Hematopoietic multipotent progenitor cell treated with erythropoietin and hydrocortisone succinate and interleukin-3 and kit ligand, for 6 days (in vitro differentiated cells): ENCODE measurements at regions not wholly inside any gene's neighbourhood (a gene's known extent, or its start where the extent isn't known, plus 50 kb on each side); places are given as distances from the start of the nearest gene placed in this dataset.
A peak's percentile ranks its signal among the peaks of the same experiment; 100 is the strongest.

Experiments
- DNase-seq: peaks from one replicate; pipeline ENCODE4 v3.0.0-alpha.2; 2015

DNA sequence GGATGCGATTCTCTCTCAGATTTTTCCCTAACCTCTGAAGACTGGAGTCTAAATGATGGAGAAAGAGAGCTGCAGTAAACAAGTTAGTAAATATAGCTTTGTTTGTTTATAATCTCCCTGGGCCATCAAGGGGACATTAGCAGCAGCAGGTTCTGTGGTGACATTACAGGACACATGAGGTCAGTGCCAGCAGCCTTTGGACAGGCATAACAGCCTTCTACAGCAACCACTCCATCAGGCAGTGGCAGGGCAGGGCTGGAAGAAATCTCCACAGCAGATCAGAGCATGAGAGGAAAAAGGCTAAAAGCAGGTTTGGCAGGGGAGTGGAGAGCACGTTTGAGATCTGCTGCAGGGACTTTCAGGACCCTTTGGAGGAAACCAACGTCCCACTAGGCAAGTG is 127.6 kb upstream of the ACP3 start:
- DNase-seq: no peak

DNA sequence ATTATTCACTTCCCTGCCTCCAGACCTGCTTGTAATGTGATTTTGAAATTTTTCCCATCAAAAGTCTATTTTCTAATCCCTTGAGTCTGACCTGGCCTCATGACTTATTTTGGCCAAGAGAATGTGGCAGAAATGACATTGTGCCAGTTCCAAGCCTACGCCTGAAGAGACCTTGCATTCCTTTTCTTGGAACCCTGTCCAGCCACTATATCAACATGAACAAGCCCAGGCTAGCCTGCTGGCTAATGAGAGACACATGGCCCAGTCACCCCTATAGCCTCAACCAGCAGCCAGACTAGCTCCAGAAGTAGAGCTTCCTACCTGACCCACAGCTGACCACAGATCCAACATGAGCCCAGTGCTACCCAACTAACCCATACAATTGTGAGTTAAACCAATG is 121.1 kb upstream of the ACP3 start:
- DNase-seq: no peak

DNA sequence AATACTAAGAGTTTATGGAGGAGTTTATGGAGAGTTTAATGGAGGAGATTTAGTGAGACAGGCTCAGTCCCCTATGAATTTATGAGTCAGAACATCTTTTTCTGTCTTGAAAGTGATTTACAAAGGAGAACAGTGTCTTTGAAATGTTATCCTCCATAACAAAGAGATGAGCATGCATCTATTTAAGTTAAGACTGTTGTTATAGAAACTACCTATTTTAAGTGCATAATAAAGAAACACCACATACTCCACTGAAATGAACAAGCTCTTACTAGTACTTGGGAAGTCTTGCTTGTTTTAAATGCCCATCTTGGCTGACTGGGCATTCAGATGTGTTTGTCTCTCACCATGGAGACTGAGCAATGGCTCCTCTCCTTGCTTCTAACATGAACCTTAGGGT is 118.7 kb upstream of the ACP3 start:
- no peak for DNase-seq

DNA sequence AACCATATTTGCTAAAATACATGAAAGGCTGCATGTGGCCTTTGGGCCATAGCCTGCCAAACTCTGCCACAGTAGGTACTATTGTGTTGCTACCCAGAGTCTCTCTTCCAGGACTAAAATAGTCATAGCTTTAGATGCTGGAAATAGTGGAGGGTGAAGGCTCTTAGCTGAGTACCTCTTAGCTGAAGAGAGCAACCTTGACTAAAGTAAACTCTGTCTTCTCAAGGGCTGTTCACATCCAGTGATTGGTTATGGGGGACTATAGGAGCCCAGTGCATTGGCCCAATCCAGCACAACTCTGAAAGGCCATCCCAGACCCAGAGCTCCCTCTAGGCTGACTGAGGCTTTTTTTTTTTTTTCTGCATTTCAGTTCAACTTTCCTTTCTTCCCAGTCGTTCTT is 117.8 kb upstream of the ACP3 start:
- DNase-seq: no peak

DNA sequence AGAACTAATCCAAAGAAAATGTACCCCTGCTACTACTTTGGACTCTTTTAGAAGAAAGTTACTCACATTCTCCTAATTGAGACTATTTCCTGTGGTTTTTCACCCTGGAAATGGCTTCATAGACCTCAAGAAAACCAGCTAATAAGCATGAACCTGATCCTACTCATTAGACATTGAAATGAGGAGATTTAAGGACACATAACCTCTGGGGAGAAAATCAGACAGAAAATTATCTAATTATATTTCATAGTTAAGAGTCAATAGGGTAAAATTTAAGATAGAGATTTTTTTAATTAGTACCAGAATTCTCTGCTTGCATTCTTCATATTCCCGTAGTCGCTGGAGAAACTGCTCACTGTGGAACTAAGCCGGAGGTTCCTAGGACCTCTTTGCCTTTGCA is 114.6 kb upstream of the ACP3 start:
- DNase-seq: no peak

DNA sequence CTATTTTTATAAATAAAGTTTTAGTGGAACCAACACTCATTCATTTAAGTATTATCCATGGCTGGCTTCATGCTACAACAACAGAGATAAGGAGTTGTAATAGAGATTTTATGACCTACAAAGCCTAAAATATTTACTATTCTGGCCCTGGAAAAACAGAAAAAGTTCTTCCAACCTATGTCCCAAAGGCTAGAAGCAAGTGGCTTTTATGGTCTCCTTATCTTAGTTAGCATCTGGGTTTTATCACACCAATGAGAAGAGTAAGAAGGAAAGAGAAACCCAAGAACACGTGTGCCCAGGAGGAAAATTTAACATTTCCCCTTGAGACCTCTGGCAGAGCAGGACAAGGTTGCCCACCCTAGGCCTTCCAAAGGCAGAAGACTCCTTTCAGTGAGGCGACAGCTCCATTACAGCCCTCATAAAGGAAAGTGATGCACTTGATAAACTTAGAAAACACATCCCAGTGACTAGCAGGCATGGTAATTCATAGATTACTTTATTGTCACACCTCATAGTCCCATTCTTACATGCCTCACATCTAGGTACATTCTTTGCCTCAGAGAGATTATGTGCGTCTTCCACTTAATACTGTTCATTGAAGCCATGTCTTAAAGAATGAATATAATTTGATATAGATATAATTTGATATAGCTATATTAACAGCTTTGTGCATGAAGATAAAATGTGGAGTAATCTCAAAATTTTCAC is 113.2 kb upstream of the ACP3 start:
- no peak for DNase-seq

DNA sequence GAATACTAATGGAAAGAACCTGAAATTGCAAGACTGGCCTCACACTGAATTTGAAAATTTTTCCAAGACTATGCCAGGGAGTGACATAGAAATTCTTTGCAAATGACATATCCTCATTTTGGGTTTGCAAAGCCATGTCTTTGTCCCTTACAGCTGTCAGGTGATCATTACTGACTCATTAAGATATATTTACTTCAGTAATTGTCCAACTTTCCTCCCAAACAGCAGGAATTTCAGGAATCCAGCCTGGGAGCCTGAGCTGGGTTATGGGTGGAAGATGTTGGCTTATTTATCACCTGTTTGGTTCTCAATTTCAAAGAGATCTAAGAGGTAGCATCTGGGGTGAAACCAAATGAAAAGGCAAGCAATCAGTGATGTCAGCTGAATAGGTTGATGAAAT is 111.6 kb upstream of the ACP3 start:
- DNase-seq: no peak

DNA sequence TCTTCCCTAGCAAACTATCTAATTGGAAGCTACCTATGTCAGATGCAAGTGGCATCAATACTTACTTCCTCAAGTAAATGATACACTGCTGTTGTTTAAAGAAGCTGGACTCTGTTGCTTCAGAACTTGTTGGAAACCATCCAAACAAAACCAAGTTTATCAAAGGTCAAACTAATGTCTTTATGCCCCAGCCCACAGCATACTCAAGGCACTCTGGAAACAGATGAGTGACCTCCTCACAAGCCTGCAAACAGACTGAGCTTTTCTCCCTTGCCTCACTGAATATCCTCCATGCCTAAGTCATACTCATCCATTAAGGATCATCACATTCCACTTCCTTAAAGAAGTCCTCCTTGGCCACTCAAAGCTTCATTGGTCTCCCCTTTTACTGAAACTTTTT is 107.4 kb upstream of the ACP3 start:
- no peak for DNase-seq

DNA sequence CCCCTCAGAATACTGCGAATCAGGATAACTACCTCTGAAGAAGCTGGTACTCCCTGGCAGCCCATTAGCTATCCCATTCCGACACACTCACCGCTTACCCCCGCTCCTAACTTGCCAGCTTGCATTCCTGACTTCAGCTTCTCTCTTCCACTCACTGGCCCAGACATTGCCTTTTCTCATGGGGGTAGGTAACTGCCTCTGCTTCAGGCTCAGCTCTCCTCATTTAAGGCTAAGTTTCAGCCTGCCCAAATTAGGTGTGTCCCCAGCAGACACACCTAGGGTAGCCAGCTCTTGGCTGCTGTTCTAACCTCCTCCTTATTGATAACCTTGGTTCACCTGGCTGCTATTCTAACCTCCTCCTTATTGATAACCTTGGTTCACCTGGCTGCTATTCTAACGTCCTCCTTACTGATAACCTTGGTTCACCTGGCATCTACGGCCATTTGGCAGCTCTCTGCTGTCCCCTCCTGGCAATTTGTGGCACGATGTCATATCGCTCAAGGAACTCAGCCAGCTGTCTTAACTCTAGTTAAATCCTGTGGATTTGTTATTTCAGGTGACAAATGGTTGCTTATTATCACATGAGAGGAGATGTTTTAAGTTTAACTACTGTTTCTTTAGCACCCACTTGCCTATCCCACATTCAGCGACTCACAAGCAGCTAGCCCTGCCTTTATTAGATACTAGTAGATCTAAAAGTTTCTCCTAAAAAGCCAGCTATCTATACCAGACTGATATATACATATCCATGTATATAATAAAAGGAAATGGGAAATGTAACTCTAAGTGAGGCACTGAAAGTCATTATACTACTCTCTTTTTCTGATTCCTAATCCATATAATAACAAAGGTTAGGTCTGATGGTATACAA is 106.5 kb upstream of the ACP3 start:
- DNase-seq: peak; percentile 50

DNA sequence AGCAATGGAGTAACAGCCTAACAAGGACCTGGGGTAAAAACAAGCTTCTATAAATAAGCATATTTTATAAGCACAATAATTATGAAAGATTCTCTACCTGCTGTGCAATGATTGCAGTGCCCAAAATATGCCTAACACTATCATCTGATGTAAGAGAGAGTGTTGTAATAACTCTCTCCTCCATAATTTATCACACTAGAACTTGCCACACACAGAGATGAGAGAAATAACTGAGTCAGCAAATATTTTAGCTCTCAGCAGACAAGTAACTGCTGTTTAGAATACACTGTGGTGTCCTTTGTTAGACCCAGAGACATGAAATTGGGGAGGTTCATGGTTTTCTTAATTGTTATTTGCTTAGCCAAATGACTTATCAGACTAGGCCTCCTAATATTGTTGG is 105.3 kb upstream of the ACP3 start:
- DNase-seq: peak; percentile 29

DNA sequence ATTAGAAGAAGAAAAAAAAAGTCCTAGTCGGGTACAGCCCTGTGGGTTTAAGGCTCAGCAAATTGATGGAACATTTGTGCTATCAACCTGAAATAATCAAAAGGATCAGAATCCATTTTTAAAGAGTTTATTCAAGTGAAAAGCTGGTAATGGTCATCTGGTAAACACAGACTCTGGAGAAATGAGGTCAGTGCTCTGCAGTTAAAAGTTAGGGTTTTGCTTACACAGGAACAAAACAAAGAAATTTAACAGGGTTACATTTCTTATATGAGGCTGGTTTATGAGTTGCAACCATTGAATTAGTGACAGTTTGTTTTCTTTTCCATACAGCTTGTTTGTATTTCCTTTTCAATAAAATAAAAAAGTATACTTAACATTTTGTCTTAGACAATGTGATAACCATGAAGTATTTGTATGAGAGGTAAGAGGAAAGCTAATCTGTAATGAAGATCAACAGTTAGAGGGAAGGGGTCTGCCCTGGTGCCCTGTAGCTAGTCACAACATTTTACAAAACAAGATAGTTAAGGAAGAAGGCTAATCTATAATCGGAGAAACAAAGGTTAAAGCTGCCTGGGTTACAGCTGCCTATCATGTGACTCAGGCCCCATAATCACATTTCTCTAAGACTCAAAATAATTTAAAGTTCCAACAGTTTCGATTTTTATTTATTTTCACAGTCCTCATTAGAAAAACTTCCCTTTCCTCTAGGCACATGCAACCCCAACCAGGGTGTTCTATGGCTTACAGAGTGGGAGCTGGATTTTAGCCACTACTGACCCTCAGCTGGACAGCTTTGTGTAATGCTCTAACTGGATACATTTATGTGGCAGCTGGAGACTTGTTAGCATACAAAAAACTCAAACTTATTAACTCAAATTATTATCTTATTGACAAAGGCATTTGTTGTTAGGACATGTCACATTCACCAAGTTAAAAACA is 98.1 kb upstream of the ACP3 start:
- DNase-seq: no peak

DNA sequence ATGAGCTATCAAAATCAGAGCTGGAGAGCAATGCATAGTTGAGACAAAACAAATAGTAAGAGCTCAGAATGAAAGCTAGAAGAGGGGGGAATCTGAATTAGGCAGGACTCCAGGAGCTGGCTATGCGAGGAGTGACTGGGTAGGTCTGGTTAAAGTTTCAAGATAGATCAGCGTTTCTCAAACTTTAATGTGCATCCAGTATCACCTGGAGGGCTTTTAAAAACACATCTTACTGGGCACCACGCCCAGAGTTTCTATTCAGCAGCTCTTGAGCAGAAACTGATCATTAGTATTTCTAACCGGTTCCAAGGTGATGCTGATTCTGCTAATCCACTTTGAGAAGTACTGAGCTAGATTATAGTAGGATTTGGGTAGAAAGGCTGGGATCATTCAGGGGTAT is 96.2 kb upstream of the ACP3 start:
- DNase-seq: no peak

DNA sequence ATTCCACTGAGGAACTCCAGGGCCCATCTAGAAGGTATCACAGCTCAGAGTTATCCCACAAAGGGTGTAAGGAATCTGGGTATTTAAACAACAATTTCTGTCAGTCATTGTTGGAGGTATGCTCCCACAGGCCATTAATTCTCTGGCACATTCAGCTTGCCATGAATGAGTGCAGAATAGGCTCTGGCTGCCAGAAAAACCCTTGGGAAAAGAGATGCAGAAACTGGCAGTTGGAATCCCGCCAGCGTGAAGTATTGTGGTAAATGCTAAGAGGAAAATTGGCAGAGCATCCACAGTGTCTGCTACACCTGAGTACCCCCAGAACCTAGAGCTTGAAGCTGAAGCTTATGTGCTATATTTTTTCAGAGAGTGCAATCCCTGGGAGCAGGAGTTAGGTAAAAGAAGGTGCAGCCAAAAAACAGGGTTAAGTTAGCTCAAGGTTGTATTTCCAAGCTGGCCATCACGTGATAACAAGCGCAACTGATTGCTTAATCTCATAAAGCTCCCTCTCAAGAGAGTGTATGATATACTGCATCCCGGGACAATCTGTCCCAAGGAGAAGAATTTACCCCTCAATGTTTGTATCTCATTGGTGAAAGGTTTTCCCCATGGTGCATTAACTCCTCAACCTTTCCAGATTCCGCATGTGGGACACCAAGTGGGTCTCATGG is 94.2 kb upstream of the ACP3 start:
- no peak for DNase-seq

DNA sequence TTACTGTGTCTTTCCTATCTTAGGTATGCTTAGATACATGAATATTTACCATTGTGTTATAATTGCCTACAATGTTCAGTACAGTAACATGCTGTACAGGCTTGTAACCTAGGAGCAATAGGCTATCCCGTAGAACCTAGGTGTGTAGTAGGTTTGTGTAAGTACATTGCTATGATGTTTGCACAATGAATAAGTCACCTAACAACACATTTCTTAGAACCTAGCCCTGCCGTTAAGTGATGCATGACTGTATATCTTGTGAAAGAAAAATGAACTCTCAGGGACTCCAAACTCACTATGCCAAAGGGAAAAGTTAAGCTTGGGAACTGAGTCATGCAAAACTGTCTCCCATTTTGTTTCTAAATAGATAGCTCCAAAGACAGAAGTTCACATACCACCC is 91.5 kb upstream of the ACP3 start:
- no peak for DNase-seq

DNA sequence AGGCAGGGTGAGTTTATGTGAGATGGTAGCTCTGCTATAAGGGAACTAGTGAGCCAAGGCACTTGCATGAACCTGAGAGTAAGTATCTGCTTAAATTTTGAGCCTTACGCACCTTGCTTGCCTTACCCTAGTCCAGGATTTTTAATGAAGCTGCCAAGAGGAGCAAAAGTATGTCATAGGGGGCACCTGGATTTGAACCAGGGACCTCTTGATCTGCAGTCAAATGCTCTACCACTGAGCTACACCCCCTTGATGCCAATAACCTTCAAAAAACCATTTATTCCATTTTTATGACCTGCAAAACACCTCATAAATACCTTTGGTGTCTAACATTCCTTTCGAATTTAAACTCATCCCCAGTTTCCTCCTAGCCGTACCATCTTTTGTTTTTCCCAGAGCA is 88.3 kb upstream of the ACP3 start:
- no peak for DNase-seq

DNA sequence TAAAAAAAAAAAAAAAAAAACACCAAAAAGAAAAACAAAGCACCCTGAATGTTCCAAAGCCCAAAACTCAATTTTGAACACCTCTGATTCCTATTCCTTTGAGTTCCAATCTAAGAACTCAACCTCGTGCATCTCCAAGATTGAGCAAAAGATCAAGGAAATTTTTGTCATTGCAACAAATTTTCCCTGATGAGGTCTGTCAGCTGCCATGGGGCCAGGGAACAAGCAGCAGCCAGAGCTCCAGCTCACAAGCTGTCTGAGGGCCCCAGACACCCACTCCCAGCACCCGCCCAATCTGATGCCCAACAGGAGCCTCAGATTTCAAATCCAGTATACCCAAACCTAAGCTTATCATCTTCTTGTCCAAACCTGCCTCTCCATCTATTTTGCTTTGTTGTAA is 87.6 kb upstream of the ACP3 start:
- DNase-seq: no peak

DNA sequence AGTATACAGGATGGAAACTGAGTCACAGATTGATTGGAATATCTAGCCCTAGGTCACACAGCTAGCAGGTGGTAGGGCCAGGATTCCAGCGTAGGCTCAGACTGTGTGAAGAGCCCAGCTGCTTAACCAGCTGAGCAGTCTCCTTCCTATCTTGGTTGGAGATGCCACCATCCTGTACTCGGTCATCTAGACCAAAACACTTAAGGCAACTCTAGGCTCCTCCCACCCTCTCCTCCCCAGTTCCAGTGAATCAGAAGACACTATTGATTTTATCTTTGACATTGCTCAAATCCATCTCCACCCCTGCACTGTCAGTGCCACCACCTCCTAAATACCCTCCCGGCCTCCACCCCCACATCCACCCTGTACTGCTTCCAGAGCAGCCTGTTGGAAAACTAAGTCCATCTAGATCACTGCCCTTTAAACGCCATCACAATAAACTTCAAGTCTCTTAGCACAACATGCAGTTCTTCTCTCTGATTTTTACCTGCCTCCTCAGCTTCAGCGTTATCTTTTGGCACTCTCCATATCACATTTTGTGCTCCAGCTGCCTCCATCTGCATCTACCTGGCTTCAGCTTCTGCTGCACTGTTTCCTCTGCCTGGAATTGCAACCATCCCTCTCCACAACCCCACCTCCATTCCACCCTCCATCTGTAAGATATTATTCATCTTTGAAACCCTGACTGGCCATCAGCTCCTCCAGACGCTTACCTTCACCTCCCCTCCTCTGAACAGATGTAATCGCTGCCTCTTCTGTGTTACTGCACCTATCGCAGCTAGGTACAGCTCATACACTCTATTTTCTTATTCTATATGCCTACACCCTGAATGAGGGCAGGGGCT is 86.8 kb upstream of the ACP3 start:
- DNase-seq: no peak

DNA sequence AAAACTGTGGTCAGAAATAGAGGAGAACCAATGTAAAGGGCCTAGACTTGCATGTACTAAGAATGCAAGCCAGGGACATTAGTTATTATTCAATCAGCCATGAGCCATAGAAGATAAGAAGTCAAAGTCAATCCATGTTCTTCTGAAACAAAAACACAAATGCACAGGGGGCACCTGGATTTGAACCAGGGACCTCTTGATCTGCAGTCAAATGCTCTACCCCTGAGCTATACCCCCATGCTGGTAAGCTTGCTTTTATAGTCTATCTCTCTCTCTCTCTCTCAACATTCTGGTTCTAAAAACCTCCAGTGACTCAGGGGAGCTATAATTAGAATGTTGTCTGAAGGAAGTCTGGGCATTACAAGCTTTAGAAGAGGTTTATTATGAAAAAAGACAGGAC is 85.6 kb upstream of the ACP3 start:
- DNase-seq: no peak

DNA sequence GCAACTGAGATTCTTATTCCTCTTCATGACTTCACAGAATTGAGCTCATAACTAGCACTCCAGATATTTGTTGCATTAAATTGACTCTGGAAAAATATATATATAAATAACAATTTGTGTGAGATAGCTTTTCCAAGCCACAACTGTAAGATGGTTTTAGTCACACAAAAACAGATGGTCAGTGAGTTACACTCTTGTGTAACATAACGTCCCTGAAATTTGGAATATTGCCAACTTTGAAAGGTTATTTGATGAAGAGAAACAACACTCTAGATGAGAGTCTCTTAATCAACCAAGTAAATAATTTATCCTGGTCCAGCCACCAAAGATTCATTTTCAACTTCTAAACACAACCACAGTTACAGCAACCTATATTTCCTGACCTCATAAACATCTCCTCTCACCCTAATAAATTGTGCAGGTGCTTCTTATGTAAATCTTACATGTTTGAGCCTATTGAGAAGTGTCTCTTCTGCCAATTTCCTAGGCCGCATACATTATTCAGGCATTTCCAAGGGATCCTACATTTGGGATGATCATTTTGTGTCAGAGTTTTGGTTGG is 84.9 kb upstream of the ACP3 start:
- DNase-seq: peak; percentile 34

DNA sequence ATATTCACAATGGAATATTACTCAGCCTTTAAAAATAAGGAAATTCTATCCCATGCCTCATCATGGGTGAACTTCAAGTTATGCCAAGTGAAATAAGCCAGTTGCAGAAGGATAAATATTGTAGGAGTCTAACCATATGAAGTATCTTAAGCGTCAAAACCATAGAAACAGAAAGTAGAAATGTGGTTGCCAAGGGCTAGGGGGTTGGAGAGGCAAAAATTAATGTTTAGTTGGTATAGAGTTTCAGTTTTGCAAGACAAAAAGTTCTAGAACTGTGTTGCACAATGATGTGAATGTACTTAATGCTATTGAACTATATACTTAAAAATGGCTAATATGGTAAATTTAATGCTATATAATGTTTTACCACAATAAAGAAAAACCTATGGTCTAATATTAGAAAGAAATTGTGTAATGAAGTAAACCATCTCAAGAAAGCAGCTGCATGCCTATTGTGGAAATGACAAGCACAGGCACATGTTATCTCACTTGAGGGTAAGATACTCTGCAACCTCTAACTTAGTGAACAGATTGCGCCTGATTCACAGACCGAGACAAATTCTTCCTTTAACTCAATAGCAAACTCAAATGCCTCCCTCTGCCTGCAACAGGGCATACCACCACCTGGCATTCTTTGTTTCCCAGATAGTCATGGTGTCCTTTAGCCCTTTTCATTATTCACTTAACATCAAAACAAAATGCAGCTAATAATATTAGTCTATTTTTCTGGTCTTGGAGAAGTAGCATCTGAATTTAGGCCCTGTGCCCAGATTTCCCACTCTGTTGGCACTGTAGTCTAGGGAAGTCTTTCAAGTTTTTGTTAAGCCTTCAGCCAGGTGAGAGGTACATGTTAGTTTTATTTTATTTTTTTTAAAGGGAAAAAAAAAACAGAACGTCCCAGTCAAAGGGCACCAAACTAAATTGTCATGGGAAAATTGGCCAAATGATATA is 80.2 kb upstream of the ACP3 start:
- no peak for DNase-seq
